Liver (tissue), 8 donors: ENCODE measurements at regions not wholly inside any gene's neighbourhood (a gene's known extent, or its start where the extent isn't known, plus 50 kb on each side); places are given as distances from the start of the nearest gene placed in this dataset.

Experiments
- DNase-seq: peaks from one replicate; pipeline ENCODE4 v3.0.0-alpha.2; 2017; ENCODE audit warnings: low spot score
- H3K27ac ChIP-seq, 2 donors: one replicate each; pipeline ENCODE4 v1.7.0; 2013; ENCODE audit warnings: inconsistent platforms in 2 of 2, low read length in 2 of 2, control low read depth in 1 of 2, low read depth in 1 of 2, mild to moderate bottlenecking in 1 of 2
- H3K27me3 ChIP-seq, 4 donors: one replicate each; pipeline versions ENCODE4 v1.6.1 to v1.7.0; 2013; ENCODE audit warnings: low read length in 3 of 4, inconsistent platforms in 1 of 4, mild to moderate bottlenecking in 1 of 4, moderate library complexity in 1 of 4; ENCODE audit not compliant: control insufficient read depth in 4 of 4, insufficient read depth in 4 of 4
- H3K36me3 ChIP-seq, 4 donors: one replicate each; pipeline versions ENCODE4 v1.6.1 to v1.7.0; 2013; ENCODE audit warnings: low read length in 3 of 4, mild to moderate bottlenecking in 3 of 4, low read depth in 1 of 4, moderate library complexity in 1 of 4; ENCODE audit not compliant: control insufficient read depth in 4 of 4, insufficient read depth in 3 of 4
- H3K4me1 ChIP-seq, 4 donors: one replicate each; pipeline versions ENCODE4 v1.6.1 to v1.7.0; 2013; ENCODE audit warnings: low read length in 3 of 4, mild to moderate bottlenecking in 3 of 4, moderate library complexity in 1 of 4; ENCODE audit not compliant: control insufficient read depth in 4 of 4, insufficient read depth in 4 of 4
- H3K4me3 ChIP-seq, 3 donors: one replicate each; pipeline versions ENCODE4 v1.6.1 to v1.7.0; 2013; ENCODE audit warnings: low read length in 3 of 3, control low read depth in 1 of 3, low read depth in 1 of 3, mild to moderate bottlenecking in 1 of 3
- H3K9ac ChIP-seq, 2 donors: one replicate each; pipeline ENCODE4 v1.7.0; 2013; ENCODE audit warnings: low read length in 2 of 2, mild to moderate bottlenecking in 2 of 2, moderate library complexity in 2 of 2, control low read depth in 1 of 2, low read depth in 1 of 2
- H3K9me3 ChIP-seq, 4 donors: one replicate each; pipeline versions ENCODE4 v1.6.1 to v1.7.0; 2013; ENCODE audit warnings: low read length in 3 of 4; ENCODE audit not compliant: control insufficient read depth in 4 of 4
- EGR1 ChIP-seq, 2 donors: IDR thresholded peaks; 2 replicates each; pipeline ENCODE4 v1.6.1; 2016 to 2018; ENCODE audit warnings: antibody characterized with exemption in 2 of 2, low read depth in 2 of 2
- FOXA2 ChIP-seq: IDR thresholded peaks from 2 replicates; pipeline ENCODE4 v1.6.1; 2016; ENCODE audit warnings: antibody characterized with exemption
- GABPA ChIP-seq, 2 donors: IDR thresholded peaks in 1 of 2; conservative IDR thresholded peaks in 1 of 2; 2 replicates each; pipeline ENCODE4 v1.6.1; 2016; ENCODE audit warnings: antibody characterized with exemption in 2 of 2, mild to moderate bottlenecking in 1 of 2, moderate library complexity in 1 of 2
- HNF4A ChIP-seq, 2 donors: conservative IDR thresholded peaks; 2 replicates each; pipeline ENCODE4 v1.6.1; 2016; ENCODE audit warnings: antibody characterized with exemption in 2 of 2, mild to moderate bottlenecking in 2 of 2
- HNF4G ChIP-seq: IDR thresholded peaks from 2 replicates; pipeline ENCODE4 v1.6.1; 2016; ENCODE audit warnings: antibody characterized with exemption
- JUND ChIP-seq, 2 donors: IDR thresholded peaks; 2 replicates each; pipeline ENCODE4 v1.6.1; 2016; ENCODE audit warnings: antibody characterized with exemption in 2 of 2
- NR2F2 ChIP-seq: IDR thresholded peaks from 2 replicates; pipeline ENCODE4 v1.6.1; 2016; ENCODE audit warnings: antibody characterized with exemption
- RAD21 ChIP-seq, 2 donors: IDR thresholded peaks; 2 replicates each; pipeline ENCODE4 v1.6.1; 2016; ENCODE audit warnings: antibody characterized with exemption in 2 of 2, mild to moderate bottlenecking in 2 of 2
- RXRA ChIP-seq, 2 donors: IDR thresholded peaks; 2 replicates each; pipeline ENCODE4 v1.6.1; 2017 to 2018; ENCODE audit warnings: antibody characterized with exemption in 2 of 2, mild to moderate bottlenecking in 1 of 2
- SP1 ChIP-seq: IDR thresholded peaks from 2 replicates; pipeline ENCODE4 v1.6.1; 2018; ENCODE audit warnings: antibody characterized with exemption, mild to moderate bottlenecking
- TAF1 ChIP-seq: conservative IDR thresholded peaks from 2 replicates; pipeline ENCODE4 v1.6.1; 2016; ENCODE audit warnings: antibody characterized with exemption, mild to moderate bottlenecking
- YY1 ChIP-seq: IDR thresholded peaks from 2 replicates; pipeline ENCODE4 v1.6.1; 2016; ENCODE audit warnings: antibody characterized with exemption, mild to moderate bottlenecking
- whole genome bisulfite sequencing: extraction: QIAGEN DNeasy Blood & Tissue Kit; methylation state at CpG from one replicate; pipeline ENCODE4 v1.1.7; 2013; 5-methylcytosine and 5-hydroxymethylcytosine counted together
- TF ChIP-seq, protein P1 (sequence below): IDR thresholded peaks from 2 replicates; pipeline ENCODE4 v1.6.1; 2016; ENCODE audit warnings: antibody characterized with exemption
- TF ChIP-seq, protein P2 (sequence below): IDR thresholded peaks from 2 replicates; pipeline ENCODE4 v1.6.1; 2016; ENCODE audit warnings: antibody characterized with exemption
- TF ChIP-seq, protein P3 (sequence below): IDR thresholded peaks from 2 replicates; pipeline ENCODE4 v1.6.1; 2016; ENCODE audit warnings: antibody characterized with exemption
- TF ChIP-seq, protein P4 (sequence below): IDR thresholded peaks from 2 replicates; pipeline ENCODE4 v1.6.1; 2016; ENCODE audit warnings: antibody characterized with exemption, mild to moderate bottlenecking
- TF ChIP-seq, protein P5 (sequence below): fragments of 150-350 bp; IDR thresholded peaks from 2 replicates; pipeline ENCODE4 v1.5.1; 2017; ENCODE audit warnings: improper control_type of control experiment, low read depth, low read length; ENCODE audit not compliant: missing input control
- donor health status: healthy.
- donor health status: healthy.
- donor health status: healthy.
- donor health status: healthy.
- donor health status: healthy.

DNA sequence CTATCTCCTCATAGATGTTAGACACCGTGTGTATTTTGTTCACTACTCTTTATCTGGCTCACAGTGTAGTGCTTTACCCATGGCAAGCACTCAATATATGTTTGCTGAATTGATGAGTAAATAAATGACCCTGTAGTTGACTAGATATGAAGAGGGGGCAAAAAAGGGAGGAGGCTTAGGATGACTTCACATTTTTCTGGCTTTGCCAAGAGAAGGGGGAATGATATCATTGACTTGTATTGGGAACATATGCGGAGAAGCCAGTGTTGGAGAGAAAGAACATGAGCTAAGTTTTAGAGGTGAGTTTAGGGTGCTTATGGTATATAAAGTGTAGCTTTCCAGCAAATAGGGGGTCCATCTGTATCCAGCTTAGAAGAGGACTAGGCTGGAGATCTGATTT is 145.5 kb downstream of the TENT5C start:
- Histone ChIP-seq H3K27ac (no peak overlapping the region), H3K9me3 (peaks cover 0 to 6% (median 4%) of the 10 kb centered on the region in 4 donors), H3K4me1 (peaks cover 2 to 21% (median 11%) of the 10 kb centered on the region in 4 donors), H3K9ac (no peak overlapping the region), H3K27me3 (no peaks in the 10 kb centered on the region), H3K4me3 (no peak overlapping the region), H3K36me3 (no peaks in the 10 kb centered on the region)
- TF ChIP-seq HNF4A (conservative IDR thresholded peaks at IDR 0.05) (no peak), SP1 (no peak), HNF4G (no peak), TAF1 (no peak), NR2F2 (no peak), JUND (IDR thresholded peaks at IDR 0.05) (no peak)
- TF ChIP-seq, protein P1, sequence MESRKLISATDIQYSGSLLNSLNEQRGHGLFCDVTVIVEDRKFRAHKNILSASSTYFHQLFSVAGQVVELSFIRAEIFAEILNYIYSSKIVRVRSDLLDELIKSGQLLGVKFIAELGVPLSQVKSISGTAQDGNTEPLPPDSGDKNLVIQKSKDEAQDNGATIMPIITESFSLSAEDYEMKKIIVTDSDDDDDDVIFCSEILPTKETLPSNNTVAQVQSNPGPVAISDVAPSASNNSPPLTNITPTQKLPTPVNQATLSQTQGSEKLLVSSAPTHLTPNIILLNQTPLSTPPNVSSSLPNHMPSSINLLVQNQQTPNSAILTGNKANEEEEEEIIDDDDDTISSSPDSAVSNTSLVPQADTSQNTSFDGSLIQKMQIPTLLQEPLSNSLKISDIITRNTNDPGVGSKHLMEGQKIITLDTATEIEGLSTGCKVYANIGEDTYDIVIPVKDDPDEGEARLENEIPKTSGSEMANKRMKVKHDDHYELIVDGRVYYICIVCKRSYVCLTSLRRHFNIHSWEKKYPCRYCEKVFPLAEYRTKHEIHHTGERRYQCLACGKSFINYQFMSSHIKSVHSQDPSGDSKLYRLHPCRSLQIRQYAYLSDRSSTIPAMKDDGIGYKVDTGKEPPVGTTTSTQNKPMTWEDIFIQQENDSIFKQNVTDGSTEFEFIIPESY, result no peak
- TF ChIP-seq, protein P2, sequence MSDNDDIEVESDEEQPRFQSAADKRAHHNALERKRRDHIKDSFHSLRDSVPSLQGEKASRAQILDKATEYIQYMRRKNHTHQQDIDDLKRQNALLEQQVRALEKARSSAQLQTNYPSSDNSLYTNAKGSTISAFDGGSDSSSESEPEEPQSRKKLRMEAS, result no peak
- 91% methylated on average over 2 of the region's 2 CpGs for WGBS
- no peak for DNase-seq

DNA sequence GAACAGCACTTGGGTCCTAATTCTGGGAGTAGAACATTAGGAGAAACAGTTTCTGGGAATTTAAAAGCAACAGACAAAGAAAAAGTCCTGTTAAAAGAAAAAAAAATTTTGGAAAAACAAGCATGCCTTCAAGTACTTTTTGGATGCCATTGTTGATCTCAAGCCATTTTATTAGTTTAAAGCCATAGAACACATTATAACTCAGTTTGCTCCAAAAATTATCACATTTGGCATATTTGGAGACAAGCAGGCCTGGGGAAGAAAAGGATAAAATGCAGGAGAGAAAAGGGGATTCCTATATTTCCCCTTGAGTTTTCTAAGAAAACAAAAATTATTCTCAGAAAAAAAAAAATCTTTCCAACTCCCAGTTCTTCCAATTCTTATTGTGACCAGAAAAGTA is 146.8 kb downstream of the TENT5C start:
- no peak for DNase-seq
- Histone ChIP-seq H3K27ac (no peak overlapping the region), H3K4me1 (peaks cover 2 to 21% (median 11%) of the 10 kb centered on the region in 4 donors), H3K4me3 (no peak overlapping the region), H3K9ac (no peak overlapping the region), H3K27me3 (no peaks in the 10 kb centered on the region), H3K9me3 (peaks cover 0 to 1% (median 0%) of the 10 kb centered on the region in 4 donors), H3K36me3 (no peaks in the 10 kb centered on the region)
- TF ChIP-seq HNF4G, result no peak
- TF ChIP-seq SP1, result no peak
- TF ChIP-seq, protein P3, sequence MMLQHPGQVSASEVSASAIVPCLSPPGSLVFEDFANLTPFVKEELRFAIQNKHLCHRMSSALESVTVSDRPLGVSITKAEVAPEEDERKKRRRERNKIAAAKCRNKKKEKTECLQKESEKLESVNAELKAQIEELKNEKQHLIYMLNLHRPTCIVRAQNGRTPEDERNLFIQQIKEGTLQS, result no peak
- no peak for TF ChIP-seq HNF4A (conservative IDR thresholded peaks at IDR 0.05)
- no peak for TF ChIP-seq RAD21 (IDR thresholded peaks at IDR 0.05)
- no peak for TF ChIP-seq GABPA (IDR thresholded peaks at IDR 0.05 in 1 of 2, conservative IDR thresholded peaks at IDR 0.05 in 1 of 2)
- TF ChIP-seq, protein P2, result no peak
- TF ChIP-seq NR2F2, result no peak
- no peak for TF ChIP-seq FOXA2

DNA sequence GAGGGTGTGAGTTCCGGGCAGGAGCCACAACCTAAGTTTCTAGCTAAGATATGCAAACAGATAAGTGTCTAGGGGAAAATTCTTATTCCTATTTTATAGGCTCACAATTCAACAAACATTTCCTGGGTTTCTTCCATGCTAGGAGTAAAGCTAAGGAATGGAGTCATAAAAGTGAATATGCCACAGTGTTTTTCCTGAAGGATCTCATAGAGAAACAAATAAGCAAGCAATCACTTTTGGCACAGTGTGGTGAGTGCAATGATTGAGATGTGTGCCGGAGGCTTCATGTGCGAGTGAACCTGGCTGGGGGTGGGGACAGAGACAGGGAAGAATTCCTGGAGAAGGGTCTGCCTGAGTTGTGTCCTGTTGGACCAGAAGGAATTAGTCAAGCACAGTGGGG is 147.4 kb downstream of the TENT5C start:
- Histone ChIP-seq H3K9ac (no peak overlapping the region), H3K4me1 (peaks cover 2 to 21% (median 11%) of the 10 kb centered on the region in 4 donors), H3K27me3 (no peaks in the 10 kb centered on the region), H3K27ac (no peak overlapping the region), H3K36me3 (no peaks in the 10 kb centered on the region), H3K4me3 (no peak overlapping the region), H3K9me3 (no peaks in the 10 kb centered on the region)
- WGBS, result 69% methylated on average over 3 of the region's 3 CpGs
- TF ChIP-seq EGR1 (IDR thresholded peaks at IDR 0.05; ENCODE audit: low read depth in 2 of 2), result no peak
- TF ChIP-seq, protein P2, result no peak
- TF ChIP-seq YY1, result no peak
- TF ChIP-seq TAF1, result no peak
- TF ChIP-seq, protein P1, result no peak
- TF ChIP-seq, protein P4, sequence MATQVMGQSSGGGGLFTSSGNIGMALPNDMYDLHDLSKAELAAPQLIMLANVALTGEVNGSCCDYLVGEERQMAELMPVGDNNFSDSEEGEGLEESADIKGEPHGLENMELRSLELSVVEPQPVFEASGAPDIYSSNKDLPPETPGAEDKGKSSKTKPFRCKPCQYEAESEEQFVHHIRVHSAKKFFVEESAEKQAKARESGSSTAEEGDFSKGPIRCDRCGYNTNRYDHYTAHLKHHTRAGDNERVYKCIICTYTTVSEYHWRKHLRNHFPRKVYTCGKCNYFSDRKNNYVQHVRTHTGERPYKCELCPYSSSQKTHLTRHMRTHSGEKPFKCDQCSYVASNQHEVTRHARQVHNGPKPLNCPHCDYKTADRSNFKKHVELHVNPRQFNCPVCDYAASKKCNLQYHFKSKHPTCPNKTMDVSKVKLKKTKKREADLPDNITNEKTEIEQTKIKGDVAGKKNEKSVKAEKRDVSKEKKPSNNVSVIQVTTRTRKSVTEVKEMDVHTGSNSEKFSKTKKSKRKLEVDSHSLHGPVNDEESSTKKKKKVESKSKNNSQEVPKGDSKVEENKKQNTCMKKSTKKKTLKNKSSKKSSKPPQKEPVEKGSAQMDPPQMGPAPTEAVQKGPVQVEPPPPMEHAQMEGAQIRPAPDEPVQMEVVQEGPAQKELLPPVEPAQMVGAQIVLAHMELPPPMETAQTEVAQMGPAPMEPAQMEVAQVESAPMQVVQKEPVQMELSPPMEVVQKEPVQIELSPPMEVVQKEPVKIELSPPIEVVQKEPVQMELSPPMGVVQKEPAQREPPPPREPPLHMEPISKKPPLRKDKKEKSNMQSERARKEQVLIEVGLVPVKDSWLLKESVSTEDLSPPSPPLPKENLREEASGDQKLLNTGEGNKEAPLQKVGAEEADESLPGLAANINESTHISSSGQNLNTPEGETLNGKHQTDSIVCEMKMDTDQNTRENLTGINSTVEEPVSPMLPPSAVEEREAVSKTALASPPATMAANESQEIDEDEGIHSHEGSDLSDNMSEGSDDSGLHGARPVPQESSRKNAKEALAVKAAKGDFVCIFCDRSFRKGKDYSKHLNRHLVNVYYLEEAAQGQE, result no peak
- TF ChIP-seq NR2F2, result no peak
- TF ChIP-seq SP1, result no peak
- TF ChIP-seq JUND (IDR thresholded peaks at IDR 0.05), result no peak
- TF ChIP-seq, protein P5, sequence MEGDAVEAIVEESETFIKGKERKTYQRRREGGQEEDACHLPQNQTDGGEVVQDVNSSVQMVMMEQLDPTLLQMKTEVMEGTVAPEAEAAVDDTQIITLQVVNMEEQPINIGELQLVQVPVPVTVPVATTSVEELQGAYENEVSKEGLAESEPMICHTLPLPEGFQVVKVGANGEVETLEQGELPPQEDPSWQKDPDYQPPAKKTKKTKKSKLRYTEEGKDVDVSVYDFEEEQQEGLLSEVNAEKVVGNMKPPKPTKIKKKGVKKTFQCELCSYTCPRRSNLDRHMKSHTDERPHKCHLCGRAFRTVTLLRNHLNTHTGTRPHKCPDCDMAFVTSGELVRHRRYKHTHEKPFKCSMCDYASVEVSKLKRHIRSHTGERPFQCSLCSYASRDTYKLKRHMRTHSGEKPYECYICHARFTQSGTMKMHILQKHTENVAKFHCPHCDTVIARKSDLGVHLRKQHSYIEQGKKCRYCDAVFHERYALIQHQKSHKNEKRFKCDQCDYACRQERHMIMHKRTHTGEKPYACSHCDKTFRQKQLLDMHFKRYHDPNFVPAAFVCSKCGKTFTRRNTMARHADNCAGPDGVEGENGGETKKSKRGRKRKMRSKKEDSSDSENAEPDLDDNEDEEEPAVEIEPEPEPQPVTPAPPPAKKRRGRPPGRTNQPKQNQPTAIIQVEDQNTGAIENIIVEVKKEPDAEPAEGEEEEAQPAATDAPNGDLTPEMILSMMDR, result no peak
- TF ChIP-seq RXRA (IDR thresholded peaks at IDR 0.05), result no peak
- TF ChIP-seq FOXA2, result no peak
- DNase-seq, result no peak
